ENCODE measurements at regions not wholly inside any gene's neighbourhood (a gene's known extent, or its start where the extent isn't known, plus 50 kb on each side); places are given as distances from the start of the nearest gene placed in this dataset.

DNA sequence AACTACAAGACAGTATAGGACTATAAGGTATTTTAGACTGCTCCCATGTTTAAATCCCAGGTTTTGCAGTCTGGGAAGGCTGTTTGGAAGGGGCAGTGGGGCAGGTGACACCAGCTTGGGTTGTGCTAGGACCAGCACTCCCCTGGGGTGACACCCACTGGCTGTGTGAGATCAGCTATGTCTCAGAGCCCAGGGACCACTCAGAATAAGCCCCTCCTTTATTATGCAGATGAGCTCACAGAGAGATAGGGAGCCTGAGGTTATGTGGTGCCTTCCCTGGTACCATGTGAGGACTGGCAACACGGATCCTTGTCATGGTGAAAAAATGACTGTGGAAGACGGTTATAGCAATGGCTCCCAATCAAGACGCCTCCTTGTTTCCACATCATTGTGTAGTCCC lies 71.0 kb downstream of the NENF start:
- Histone ChIP-seq H3K79me2 (ENCODE audit: insufficient read depth, low read length) (no peaks in the 10 kb centered on the region), H3K27me3 (ENCODE audit: low read length) (no peaks in the 10 kb centered on the region), H3K4me3 (ENCODE audit: insufficient read depth, low read length, poor library complexity, severe bottlenecking) (no peak overlapping the region), H3K27ac (ENCODE audit: low read depth, low read length) (no peak overlapping the region), H3F3A (ENCODE audit: insufficient read depth) (no peaks in the 10 kb centered on the region), H3K9me3 (ENCODE audit: insufficient read depth, low read length) (no peaks in the 10 kb centered on the region), H4K20me1 (ENCODE audit: low read depth, low read length) (no peaks in the 10 kb centered on the region), H3K9me2 (replicated peaks; ENCODE audit: insufficient read depth, low read length) (no peaks in the 10 kb centered on the region), H3K4me2 (ENCODE audit: low read depth, low read length, poor library complexity, severe bottlenecking) (no peak overlapping the region), H3K36me3 (ENCODE audit: low read length) (no peaks in the 10 kb centered on the region), H2AFZ (ENCODE audit: low read depth, low read length, severe bottlenecking) (no peak overlapping the region), H3K9ac (ENCODE audit: low read length) (no peak overlapping the region)
- TF ChIP-seq, protein P1, sequence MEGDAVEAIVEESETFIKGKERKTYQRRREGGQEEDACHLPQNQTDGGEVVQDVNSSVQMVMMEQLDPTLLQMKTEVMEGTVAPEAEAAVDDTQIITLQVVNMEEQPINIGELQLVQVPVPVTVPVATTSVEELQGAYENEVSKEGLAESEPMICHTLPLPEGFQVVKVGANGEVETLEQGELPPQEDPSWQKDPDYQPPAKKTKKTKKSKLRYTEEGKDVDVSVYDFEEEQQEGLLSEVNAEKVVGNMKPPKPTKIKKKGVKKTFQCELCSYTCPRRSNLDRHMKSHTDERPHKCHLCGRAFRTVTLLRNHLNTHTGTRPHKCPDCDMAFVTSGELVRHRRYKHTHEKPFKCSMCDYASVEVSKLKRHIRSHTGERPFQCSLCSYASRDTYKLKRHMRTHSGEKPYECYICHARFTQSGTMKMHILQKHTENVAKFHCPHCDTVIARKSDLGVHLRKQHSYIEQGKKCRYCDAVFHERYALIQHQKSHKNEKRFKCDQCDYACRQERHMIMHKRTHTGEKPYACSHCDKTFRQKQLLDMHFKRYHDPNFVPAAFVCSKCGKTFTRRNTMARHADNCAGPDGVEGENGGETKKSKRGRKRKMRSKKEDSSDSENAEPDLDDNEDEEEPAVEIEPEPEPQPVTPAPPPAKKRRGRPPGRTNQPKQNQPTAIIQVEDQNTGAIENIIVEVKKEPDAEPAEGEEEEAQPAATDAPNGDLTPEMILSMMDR (IDR thresholded peaks at IDR 0.05; ENCODE audit: insufficient read depth, low read length, poor library complexity, severe bottlenecking), result no peak
- no peak for TF ChIP-seq EZH2phosphoT487 (conservative IDR thresholded peaks at IDR 0.05; ENCODE audit: low read length)

DNA sequence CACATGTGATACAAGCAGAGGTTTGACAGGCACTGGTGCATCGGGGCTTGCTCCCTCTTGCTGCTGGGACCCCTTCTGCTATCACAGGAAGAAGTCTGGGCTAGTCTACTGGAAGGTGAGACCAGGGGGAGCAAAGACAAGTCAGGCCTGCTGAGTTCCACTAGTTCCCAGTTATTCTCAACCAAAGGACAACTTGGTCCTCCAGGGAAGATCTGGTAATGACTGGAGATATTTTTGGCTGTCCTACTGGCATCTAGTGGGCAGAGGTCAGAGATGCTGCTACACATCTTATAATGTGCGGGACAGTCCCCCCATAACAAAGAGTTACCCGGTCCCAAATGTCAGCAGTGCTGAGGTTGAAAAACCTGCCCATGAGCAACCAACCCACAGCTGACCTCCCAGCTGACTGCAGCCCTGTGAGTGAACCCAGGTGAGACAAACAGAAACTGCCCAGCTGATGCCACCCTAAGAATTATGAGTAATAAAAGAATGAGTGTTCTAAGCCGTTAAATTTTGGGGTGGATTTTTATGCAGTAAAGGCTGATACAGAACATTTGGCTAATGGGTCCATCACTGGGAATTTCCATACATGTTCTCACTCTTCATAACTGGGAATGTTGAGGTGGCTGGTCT lies 71.6 kb downstream of the NENF start:
- no peaks in the 10 kb centered on the region for H3F3A ChIP-seq (ENCODE audit: insufficient read depth)
- H3K79me2 ChIP-seq (ENCODE audit: insufficient read depth, low read length), result no peaks in the 10 kb centered on the region
- no peak overlapping the region for H3K4me3 ChIP-seq (ENCODE audit: insufficient read depth, low read length, poor library complexity, severe bottlenecking)
- H4K20me1 ChIP-seq (ENCODE audit: low read depth, low read length), result no peaks in the 10 kb centered on the region
- H3K27me3 ChIP-seq (ENCODE audit: low read length), result no peaks in the 10 kb centered on the region
- H3K27ac ChIP-seq (ENCODE audit: low read depth, low read length), result no peak overlapping the region
- H3K9ac ChIP-seq (ENCODE audit: low read length), result no peak overlapping the region
- no peak overlapping the region for H3K4me2 ChIP-seq (ENCODE audit: low read depth, low read length, poor library complexity, severe bottlenecking)
- no peaks in the 10 kb centered on the region for H3K9me3 ChIP-seq (ENCODE audit: insufficient read depth, low read length)
- no peaks in the 10 kb centered on the region for H3K36me3 ChIP-seq (ENCODE audit: low read length)
- TF ChIP-seq, protein P1 (IDR thresholded peaks at IDR 0.05; ENCODE audit: insufficient read depth, low read length, poor library complexity, severe bottlenecking), result no peak
- no peak overlapping the region for H2AFZ ChIP-seq (ENCODE audit: low read depth, low read length, severe bottlenecking)
- no peaks in the 10 kb centered on the region for H3K9me2 ChIP-seq (replicated peaks; ENCODE audit: insufficient read depth, low read length)

DNA sequence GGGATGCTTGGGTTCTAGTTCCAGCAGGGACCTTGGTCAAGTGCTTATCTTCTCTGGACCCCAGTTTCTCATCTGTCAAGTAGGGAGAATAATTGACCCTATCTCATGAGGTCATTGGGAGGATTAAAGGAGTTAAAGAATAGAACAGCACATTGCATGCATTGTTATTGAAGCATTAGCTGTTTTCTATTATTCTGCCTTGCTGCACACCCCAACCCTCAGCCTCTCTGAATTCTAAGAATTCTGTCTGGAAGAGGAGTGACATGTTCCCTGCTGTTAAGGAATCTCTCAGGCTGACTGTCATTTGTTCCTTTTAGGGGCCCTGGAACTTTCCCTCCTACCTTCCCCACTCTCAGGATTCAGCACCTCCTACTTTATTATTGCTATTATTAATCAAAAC lies 73.9 kb downstream of the NENF start:
- no peak overlapping the region for H3K9ac ChIP-seq (ENCODE audit: low read length)
- no peak for TF ChIP-seq EZH2phosphoT487 (conservative IDR thresholded peaks at IDR 0.05; ENCODE audit: low read length)
- TF ChIP-seq, protein P1 (IDR thresholded peaks at IDR 0.05; ENCODE audit: insufficient read depth, low read length, poor library complexity, severe bottlenecking), result no peak

More for the DNA sequence above, 73.9 kb downstream of the NENF start:
- H3K27ac ChIP-seq (ENCODE audit: low read depth, low read length), result no peak overlapping the region
- H3K9me2 ChIP-seq (replicated peaks; ENCODE audit: insufficient read depth, low read length), result no peaks in the 10 kb centered on the region
- H3F3A ChIP-seq (ENCODE audit: insufficient read depth), result no peaks in the 10 kb centered on the region
- H3K9me3 ChIP-seq (ENCODE audit: insufficient read depth, low read length), result no peaks in the 10 kb centered on the region
- no peak overlapping the region for H3K4me3 ChIP-seq (ENCODE audit: insufficient read depth, low read length, poor library complexity, severe bottlenecking)
- no peak overlapping the region for H3K4me2 ChIP-seq (ENCODE audit: low read depth, low read length, poor library complexity, severe bottlenecking)
- H3K79me2 ChIP-seq (ENCODE audit: insufficient read depth, low read length), result no peaks in the 10 kb centered on the region
- H4K20me1 ChIP-seq (ENCODE audit: low read depth, low read length), result no peaks in the 10 kb centered on the region
- H3K36me3 ChIP-seq (ENCODE audit: low read length), result no peaks in the 10 kb centered on the region
- H2AFZ ChIP-seq (ENCODE audit: low read depth, low read length, severe bottlenecking), result no peak overlapping the region
- no peaks in the 10 kb centered on the region for H3K27me3 ChIP-seq (ENCODE audit: low read length)

All from SU-DHL-6 (cell line).